Peyer's patch (tissue), 4 donors: ENCODE measurements at regions not wholly inside any gene's neighbourhood (a gene's known extent, or its start where the extent isn't known, plus 50 kb on each side); places are given as distances from the start of the nearest gene placed in this dataset.

ENCODE experiments used
- DNase-seq, 3 donors: peaks; one replicate each; pipeline ENCODE4 v3.0.0-alpha.2; 2017 to 2019
- H3K27ac ChIP-seq, 4 donors: fragments of 200-600 bp; sonication (generic); one replicate each; pipeline ENCODE4 v1.5.1; 2016 to 2019
- H3K27me3 ChIP-seq, 2 donors: fragments of 200-600 bp; sonication (generic); one replicate each; pipeline ENCODE4 v1.5.1; 2019
- H3K36me3 ChIP-seq, 3 donors: fragments of 200-600 bp; sonication (generic); one replicate each; pipeline ENCODE4 v1.5.1; 2016 to 2019
- H3K4me1 ChIP-seq, 4 donors: fragments of 200-600 bp; sonication (generic); one replicate each; pipeline ENCODE4 v1.5.1; 2016 to 2019
- H3K4me3 ChIP-seq, 4 donors: fragments of 200-600 bp; sonication (generic); 1 replicate in 3 of 4; 2 replicates in 1 of 4; pipeline ENCODE4 v1.5.1; 2016 to 2019; ENCODE audit warnings: mild to moderate bottlenecking in 1 of 4
- H3K9me3 ChIP-seq, 4 donors: fragments of 200-600 bp; sonication (generic); one replicate each; pipeline ENCODE4 v1.5.1; 2016 to 2019; ENCODE audit warnings: mild to moderate bottlenecking in 1 of 4
- POLR2A ChIP-seq, 2 donors: fragments of 450-650 bp; IDR thresholded peaks; one replicate each; pipeline ENCODE4 v1.5.1; 2017; ENCODE audit warnings: antibody characterized with exemption in 2 of 2, mild to moderate bottlenecking in 2 of 2, moderate library complexity in 2 of 2
- TF ChIP-seq, protein P1 (sequence below), 6 experiments: fragments of 450-650 bp in 4 of 6; fragments of 200-600 bp in 2 of 6; sonication (generic) in 1 of 6; IDR thresholded peaks; one replicate each; pipeline ENCODE4 v1.5.1; 2017 to 2019; ENCODE audit warnings: antibody characterized with exemption in 6 of 6, mild to moderate bottlenecking in 3 of 6, moderate library complexity in 1 of 6

DNA sequence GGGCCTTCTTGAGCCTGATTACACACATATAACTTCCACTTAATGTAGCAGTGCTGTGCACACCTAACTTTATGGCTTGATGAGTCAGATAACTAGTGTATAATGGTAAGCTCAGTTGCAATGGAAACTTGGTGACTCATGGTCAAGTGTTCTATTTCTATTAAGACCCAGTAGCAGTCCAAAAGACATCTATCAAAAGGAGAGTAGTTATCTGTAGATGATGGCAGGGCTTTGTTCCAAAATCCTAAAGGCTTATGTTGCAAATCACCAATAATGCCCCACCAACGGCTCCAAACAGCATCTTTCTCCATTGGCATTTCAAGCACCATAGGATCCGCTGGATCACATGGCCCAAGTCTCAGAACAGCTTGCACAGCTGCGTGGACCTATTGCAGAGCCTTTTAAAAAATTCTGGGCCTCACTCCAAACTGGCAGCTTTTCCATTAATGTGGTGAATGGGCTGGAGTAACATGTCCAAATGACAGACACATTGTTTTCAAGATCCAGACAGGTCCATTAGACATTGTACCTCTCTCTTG, 566.8 kb upstream of the USP24 start:
- no peak for TF ChIP-seq POLR2A (IDR thresholded peaks at IDR 0.05)
- TF ChIP-seq, protein P1, sequence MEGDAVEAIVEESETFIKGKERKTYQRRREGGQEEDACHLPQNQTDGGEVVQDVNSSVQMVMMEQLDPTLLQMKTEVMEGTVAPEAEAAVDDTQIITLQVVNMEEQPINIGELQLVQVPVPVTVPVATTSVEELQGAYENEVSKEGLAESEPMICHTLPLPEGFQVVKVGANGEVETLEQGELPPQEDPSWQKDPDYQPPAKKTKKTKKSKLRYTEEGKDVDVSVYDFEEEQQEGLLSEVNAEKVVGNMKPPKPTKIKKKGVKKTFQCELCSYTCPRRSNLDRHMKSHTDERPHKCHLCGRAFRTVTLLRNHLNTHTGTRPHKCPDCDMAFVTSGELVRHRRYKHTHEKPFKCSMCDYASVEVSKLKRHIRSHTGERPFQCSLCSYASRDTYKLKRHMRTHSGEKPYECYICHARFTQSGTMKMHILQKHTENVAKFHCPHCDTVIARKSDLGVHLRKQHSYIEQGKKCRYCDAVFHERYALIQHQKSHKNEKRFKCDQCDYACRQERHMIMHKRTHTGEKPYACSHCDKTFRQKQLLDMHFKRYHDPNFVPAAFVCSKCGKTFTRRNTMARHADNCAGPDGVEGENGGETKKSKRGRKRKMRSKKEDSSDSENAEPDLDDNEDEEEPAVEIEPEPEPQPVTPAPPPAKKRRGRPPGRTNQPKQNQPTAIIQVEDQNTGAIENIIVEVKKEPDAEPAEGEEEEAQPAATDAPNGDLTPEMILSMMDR (IDR thresholded peaks at IDR 0.05): no peak
- DNase-seq: no peak
- H3K4me3 ChIP-seq: no peak overlapping the region
- no peaks in the 10 kb centered on the region for H3K9me3 ChIP-seq
- no peaks in the 10 kb centered on the region for H3K4me1 ChIP-seq
- no peaks in the 10 kb centered on the region for H3K27me3 ChIP-seq
- H3K27ac ChIP-seq: no peak overlapping the region
- no peaks in the 10 kb centered on the region for H3K36me3 ChIP-seq

DNA sequence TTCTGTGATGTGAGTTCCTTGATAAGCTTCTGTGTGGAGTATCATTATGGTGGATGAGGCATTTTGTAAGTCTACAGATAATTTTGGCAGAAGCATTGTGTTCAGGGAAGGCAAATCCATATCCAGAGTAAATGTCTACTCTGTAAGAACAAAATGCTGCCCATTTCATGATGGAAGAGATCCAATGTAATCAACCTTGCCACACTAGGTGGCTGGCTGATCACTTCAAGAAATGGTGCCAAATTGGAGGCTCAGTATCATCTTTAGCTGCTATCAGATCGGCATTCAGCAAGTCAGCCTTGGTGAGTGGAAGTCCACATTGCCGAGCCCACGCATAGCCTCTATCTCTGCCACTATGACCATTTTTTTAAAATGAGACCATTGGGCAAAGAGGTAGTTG, 565.8 kb upstream of the USP24 start:
- no peak for TF ChIP-seq POLR2A (IDR thresholded peaks at IDR 0.05)
- TF ChIP-seq, protein P1 (IDR thresholded peaks at IDR 0.05): no peak
- Histone ChIP-seq H3K4me3 (no peak overlapping the region), H3K36me3 (no peaks in the 10 kb centered on the region), H3K4me1 (no peaks in the 10 kb centered on the region), H3K9me3 (no peaks in the 10 kb centered on the region), H3K27me3 (no peaks in the 10 kb centered on the region), H3K27ac (no peak overlapping the region)
- DNase-seq: no peak

DNA sequence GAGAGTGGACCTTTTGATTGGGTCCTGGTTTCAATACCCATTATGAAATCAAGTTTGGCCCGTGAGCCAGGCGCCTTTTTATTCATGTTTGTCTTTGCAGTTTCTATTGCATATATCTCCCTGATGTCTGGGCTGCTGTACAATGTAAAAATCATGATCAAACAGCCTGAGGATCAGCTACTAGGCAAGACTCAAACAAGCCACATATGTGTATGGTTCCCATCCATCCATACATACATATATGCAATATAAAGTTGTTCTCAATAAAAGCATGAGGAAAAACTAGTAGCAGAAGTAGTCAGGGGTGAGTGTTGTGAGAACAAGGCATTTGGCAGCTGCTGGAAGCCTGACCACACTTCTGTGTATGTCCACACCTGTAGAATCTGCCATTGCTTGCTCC, 562.4 kb upstream of the USP24 start:
- TF ChIP-seq, protein P1 (IDR thresholded peaks at IDR 0.05): no peak
- no peak for TF ChIP-seq POLR2A (IDR thresholded peaks at IDR 0.05)
- H3K4me1 ChIP-seq: no peaks in the 10 kb centered on the region
- H3K36me3 ChIP-seq: no peaks in the 10 kb centered on the region
- no peak for DNase-seq
- no peak overlapping the region for H3K4me3 ChIP-seq
- no peaks in the 10 kb centered on the region for H3K27me3 ChIP-seq
- H3K9me3 ChIP-seq: no peaks in the 10 kb centered on the region
- no peak overlapping the region for H3K27ac ChIP-seq

DNA sequence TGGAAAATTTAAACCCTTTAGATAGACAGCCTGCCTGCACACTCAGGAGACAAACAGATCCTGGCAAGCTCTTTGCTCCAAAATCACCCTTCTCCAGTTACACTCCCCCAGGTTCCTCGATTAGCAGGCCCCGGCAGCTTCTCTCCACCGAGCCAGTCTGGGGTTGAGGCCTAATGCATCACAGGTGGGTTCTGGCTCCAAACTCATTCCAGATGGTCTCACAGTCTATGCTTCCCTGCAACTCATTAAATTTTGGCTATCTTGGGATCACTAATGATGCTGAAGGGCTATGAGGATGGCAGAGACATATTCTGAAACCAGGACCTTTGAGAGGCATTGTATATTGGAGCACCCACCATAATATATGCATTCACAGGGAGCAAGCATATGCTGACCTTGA, 559.8 kb upstream of the USP24 start:
- no peak for TF ChIP-seq POLR2A (IDR thresholded peaks at IDR 0.05)
- TF ChIP-seq, protein P1 (IDR thresholded peaks at IDR 0.05): no peak
- Histone ChIP-seq H3K27me3 (no peaks in the 10 kb centered on the region), H3K9me3 (no peaks in the 10 kb centered on the region), H3K4me1 (no peaks in the 10 kb centered on the region), H3K36me3 (no peaks in the 10 kb centered on the region), H3K4me3 (no peak overlapping the region), H3K27ac (no peak overlapping the region)
- no peak for DNase-seq

DNA sequence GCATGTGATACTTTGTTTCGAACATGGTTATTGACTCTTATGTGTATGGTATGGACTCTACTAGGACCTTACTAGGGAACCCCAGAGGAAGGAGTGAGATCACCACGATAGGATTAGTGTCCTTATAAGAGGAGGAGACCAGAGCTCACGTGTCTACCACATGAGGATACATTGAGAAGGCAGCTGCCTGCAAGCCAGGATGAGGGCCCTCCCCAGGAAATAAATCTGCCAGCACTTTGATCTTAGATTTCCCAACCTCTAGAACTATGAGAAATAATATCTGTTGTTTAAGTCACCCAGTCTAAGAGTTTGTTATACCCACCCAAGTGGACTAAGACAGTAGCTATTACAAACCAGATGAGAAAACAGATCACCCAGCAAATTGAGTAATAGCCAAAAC, 559.3 kb upstream of the USP24 start:
- no peak for DNase-seq
- H3K27me3 ChIP-seq: no peaks in the 10 kb centered on the region
- TF ChIP-seq, protein P1 (IDR thresholded peaks at IDR 0.05): no peak
- TF ChIP-seq POLR2A (IDR thresholded peaks at IDR 0.05): no peak
- no peak overlapping the region for H3K27ac ChIP-seq
- H3K9me3 ChIP-seq: no peaks in the 10 kb centered on the region
- H3K4me3 ChIP-seq: no peak overlapping the region
- H3K4me1 ChIP-seq: no peaks in the 10 kb centered on the region
- no peaks in the 10 kb centered on the region for H3K36me3 ChIP-seq
